AG08395 (cell line): ENCODE measurements at regions not wholly inside any gene's neighbourhood (a gene's known extent, or its start where the extent isn't known, plus 50 kb on each side); places are given as distances from the start of the nearest gene placed in this dataset.

Source experiments
- DNase-seq: peaks from one replicate; pipeline ENCODE4 v3.0.0; 2012; ENCODE audit warnings: mixed read lengths, low spot score

GRCh38 chr12:107474099-107474498 is 211.5 kb upstream of the PWP1 start:
- DNase-seq = no peak

- DNase-seq = no peak
Observed at GRCh38 chr12:107474639-107475539, 210.7 kb upstream of the PWP1 start.

- no peak for DNase-seq
Observed at GRCh38 chr12:107475900-107476299, 209.7 kb upstream of the PWP1 start.

GRCh38 chr12:107477018-107477417 is 208.6 kb upstream of the PWP1 start:
- DNase-seq = no peak

GRCh38 chr12:107477947-107478610 is 207.5 kb upstream of the PWP1 start:
- no peak for DNase-seq

- DNase-seq = no peak
Observed at GRCh38 chr12:107478881-107479280, 206.7 kb upstream of the PWP1 start.

GRCh38 chr12:107480836-107481608 is 204.6 kb upstream of the PWP1 start:
- DNase-seq = no peak

GRCh38 chr12:107484230-107484629 is 201.4 kb upstream of the PWP1 start:
- DNase-seq = no peak

- DNase-seq = no peak
Observed at GRCh38 chr12:107484941-107485340, 200.7 kb upstream of the PWP1 start.

GRCh38 chr12:107485731-107486130 is 199.9 kb upstream of the PWP1 start:
- DNase-seq = no peak

- no peak for DNase-seq
Observed at GRCh38 chr12:107486140-107486892, 199.3 kb upstream of the PWP1 start.

GRCh38 chr12:107487011-107487680 is 198.5 kb upstream of the PWP1 start:
- DNase-seq = no peak

GRCh38 chr12:107488666-107489065 is 196.9 kb upstream of the PWP1 start:
- DNase-seq = no peak

GRCh38 chr12:107490010-107490409 is 195.6 kb upstream of the PWP1 start:
- DNase-seq = no peak

- DNase-seq = no peak
Observed at GRCh38 chr12:107491856-107492255, 193.7 kb upstream of the PWP1 start.

GRCh38 chr12:107492393-107493134 is 193.0 kb upstream of the PWP1 start:
- no peak for DNase-seq

GRCh38 chr12:107493135-107493494 is 192.5 kb upstream of the PWP1 start:
- DNase-seq = no peak

- no peak for DNase-seq
Observed at GRCh38 chr12:107493666-107494065, 191.9 kb upstream of the PWP1 start.

- DNase-seq = no peak
Observed at GRCh38 chr12:107494331-107494730, 191.3 kb upstream of the PWP1 start.

GRCh38 chr12:107495604-107496003 is 190.0 kb upstream of the PWP1 start:
- no peak for DNase-seq

- DNase-seq = no peak
Observed at GRCh38 chr12:107497231-107497630, 188.4 kb upstream of the PWP1 start.
